IMR-90 (cell line): ENCODE measurements at regions not wholly inside any gene's neighbourhood (a gene's known extent, or its start where the extent isn't known, plus 50 kb on each side); places are given as distances from the start of the nearest gene placed in this dataset.

Experiments used
- ATAC-seq: fragments of 200-7000 bp; cut with Tn5 transposase; 2 replicates; pipeline ENCODE4 v1.9.1; 2020; ENCODE audit warnings: low read depth, mild to moderate bottlenecking, moderate library complexity
- BruUV-seq: library from RNA; stranded (reverse); fragments of 400-500 nt; replicated peaks from 2 replicates; lab custom pipeline; 2021; lab: Mats Ljungman, UMichigan
- CTCF ChIA-PET: fragments of 300-600 bp; formaldehyde crosslinking; extraction: SDS; loops from one replicate; lab custom pipeline; 2021; ENCODE audit warnings: antibody characterized with exemption; lab: Yijun Ruan, JAX
- POLR2A ChIA-PET: fragments of 300-600 bp; sonication (Branson Sonifier 250); formaldehyde crosslinking; loops from one replicate; lab custom pipeline; 2022; ENCODE audit warnings: antibody characterized with exemption; ENCODE audit not compliant: unreplicated experiment; lab: Charles Lee
- DNase-seq: peaks from one replicate; pipeline ENCODE4 v3.0.0; 2013
- H2AFZ ChIP-seq: replicated peaks from 2 replicates; pipeline ENCODE3; 2013; ENCODE audit warnings: low read length, mild to moderate bottlenecking; ENCODE audit not compliant: poor library complexity
- H2AK5ac ChIP-seq: 2 replicates; pipeline ENCODE4 v1.6.1; 2013; ENCODE audit warnings: low read depth, low read length, inconsistent platforms
- H2AK9ac ChIP-seq: replicated peaks from 2 replicates; pipeline ENCODE3; 2013; ENCODE audit warnings: mild to moderate bottlenecking, low read depth, low read length, moderate library complexity; ENCODE audit not compliant: poor library complexity
- H2BK120ac ChIP-seq: 2 replicates; pipeline ENCODE4 v1.6.1; 2013; ENCODE audit warnings: low read depth, low read length, inconsistent platforms
- H2BK15ac ChIP-seq: 3 replicates; pipeline ENCODE4 v1.6.1; 2013; ENCODE audit warnings: low read depth, low read length, inconsistent platforms
- H2BK20ac ChIP-seq: 2 replicates; pipeline ENCODE4 v1.6.1; 2013; ENCODE audit warnings: low read depth, mild to moderate bottlenecking, inconsistent platforms, low read length, moderate library complexity
- H2BK5ac ChIP-seq: 2 replicates; pipeline ENCODE4 v1.6.1; 2013; ENCODE audit warnings: mild to moderate bottlenecking, low read depth, low read length, inconsistent platforms; ENCODE audit not compliant: poor library complexity, severe bottlenecking
- H3K14ac ChIP-seq: replicated peaks from 2 replicates; pipeline ENCODE4 v1.6.1; 2013; ENCODE audit warnings: low read depth, low read length, inconsistent platforms
- H3K18ac ChIP-seq: 2 replicates; pipeline ENCODE4 v1.6.1; 2013; ENCODE audit warnings: low read depth, low read length, control low read depth
- H3K23ac ChIP-seq: 2 replicates; pipeline ENCODE4 v1.6.1; 2013; ENCODE audit warnings: low read depth, low read length, inconsistent platforms
- H3K27ac ChIP-seq: 2 replicates; pipeline ENCODE4 v1.5.1; 2013; ENCODE audit warnings: mild to moderate bottlenecking, control low read depth, low read length; ENCODE audit not compliant: insufficient read depth
- H3K27me3 ChIP-seq: 2 replicates; pipeline ENCODE4 v1.6.1; 2013; ENCODE audit warnings: low read length; ENCODE audit not compliant: control insufficient read depth, insufficient read depth
- H3K36me3 ChIP-seq: 2 replicates; pipeline ENCODE4 v1.6.1; 2013; ENCODE audit warnings: low read length, mixed read lengths; ENCODE audit not compliant: control insufficient read depth, insufficient read depth
- H3K4ac ChIP-seq: 2 replicates; pipeline ENCODE4 v1.6.1; 2013; ENCODE audit warnings: low read depth, low read length, inconsistent platforms
- H3K4me1 ChIP-seq: 2 replicates; pipeline ENCODE4 v1.6.1; 2013; ENCODE audit warnings: low read length, mixed read lengths; ENCODE audit not compliant: control insufficient read depth, insufficient read depth
- H3K4me2 ChIP-seq: 2 replicates; pipeline ENCODE4 v1.6.1; 2013; ENCODE audit warnings: low read depth, mild to moderate bottlenecking, control low read depth, low read length, moderate library complexity
- H3K4me3 ChIP-seq: 2 replicates; pipeline ENCODE4 v1.5.1; 2013; ENCODE audit warnings: low read depth, mild to moderate bottlenecking, control low read depth, low read length, moderate library complexity; ENCODE audit not compliant: insufficient read depth
- H3K56ac ChIP-seq: 2 replicates; pipeline ENCODE4 v1.6.1; 2013; ENCODE audit warnings: low read length, inconsistent platforms; ENCODE audit not compliant: insufficient read depth; ENCODE audit errors: extremely low read depth
- H3K79me1 ChIP-seq, 2 experiments: 2 replicates each; pipeline ENCODE4 v1.6.1; 2013; ENCODE audit warnings: low read length in 2 of 2, inconsistent platforms in 1 of 2, low read depth in 1 of 2
- H3K9ac ChIP-seq: 2 replicates; pipeline ENCODE4 v1.6.1; 2013; ENCODE audit warnings: low read depth, low read length, control low read depth
- H3K9me1 ChIP-seq: 2 replicates; pipeline ENCODE4 v1.6.1; 2013; ENCODE audit warnings: low read length, inconsistent platforms; ENCODE audit not compliant: insufficient read depth
- H3K9me3 ChIP-seq: 2 replicates; pipeline ENCODE4 v1.6.1; 2013; ENCODE audit warnings: low read length; ENCODE audit not compliant: control insufficient read depth, insufficient read depth
- H4K20me1 ChIP-seq: 2 replicates; pipeline ENCODE4 v1.6.1; 2013; ENCODE audit warnings: low read length, inconsistent platforms; ENCODE audit not compliant: insufficient read depth
- H4K5ac ChIP-seq: 2 replicates; pipeline ENCODE4 v1.6.1; 2013; ENCODE audit warnings: mild to moderate bottlenecking, low read depth, low read length, control low read depth
- H4K8ac ChIP-seq, 2 experiments: 2 replicates each; pipeline ENCODE4 v1.6.1; 2013; ENCODE audit warnings: low read depth in 2 of 2, low read length in 2 of 2, control low read depth in 1 of 2, inconsistent platforms in 1 of 2
- H4K91ac ChIP-seq: 2 replicates; pipeline ENCODE4 v1.6.1; 2013; ENCODE audit warnings: low read depth, low read length, inconsistent platforms; ENCODE audit not compliant: insufficient read depth
- CEBPB ChIP-seq: IDR thresholded peaks from 2 replicates; pipeline ENCODE4 v1.6.1; 2012; ENCODE audit warnings: low read depth, low read length, improper control_type of control experiment
- MAFK ChIP-seq: IDR thresholded peaks from 2 replicates; pipeline ENCODE4 v1.6.1; 2012; ENCODE audit warnings: low read depth, low read length, improper control_type of control experiment
- NFE2L2 ChIP-seq: fragments of 150-350 bp; IDR thresholded peaks from 2 replicates; pipeline ENCODE4 v1.6.1; 2016; ENCODE audit warnings: low read depth, mild to moderate bottlenecking, low read length
- RAD21 ChIP-seq: IDR thresholded peaks from 2 replicates; pipeline ENCODE4 v1.6.1; 2012; ENCODE audit warnings: low read length, improper control_type of control experiment
- WGBS, 2 experiments: methylation state at CpG; one replicate each; pipeline versions ENCODE4 v1.1.5 to v1.1.7; 2013; ENCODE audit warnings: missing lambda C conversion rate in 2 of 2; ENCODE audit not compliant: insufficient read length in 1 of 2; ENCODE audit errors: extremely low coverage in 2 of 2; 5-methylcytosine and 5-hydroxymethylcytosine counted together
- dilution Hi-C: fragments of 300-500 bp; cut with HindIII; formaldehyde crosslinking; loops from one replicate; pipeline ENCODE4 v1.14.3; 2018; ENCODE audit warnings: low sequenced_read_pairs; ENCODE audit not compliant: unreplicated experiment
- in situ Hi-C: fragments of 300-500 bp; cut with MboI; formaldehyde crosslinking; loops from 3 replicates; pipeline ENCODE4 v1.14.3; 2019; ENCODE audit warnings: low sequenced_read_pairs, inconsistent platforms, mixed read lengths
- intact Hi-C: fragments of 100-400 bp; cut with micrococcal nuclease; formaldehyde crosslinking; loops from 2 replicates; pipeline ENCODE4 v1.10.0; 2022
- TF ChIP-seq, protein P1 (sequence below): fragments of 150-350 bp; IDR thresholded peaks from 2 replicates; pipeline ENCODE4 v1.6.1; 2017; ENCODE audit warnings: mild to moderate bottlenecking, antibody characterized with exemption, low read length, low read depth

DNA sequence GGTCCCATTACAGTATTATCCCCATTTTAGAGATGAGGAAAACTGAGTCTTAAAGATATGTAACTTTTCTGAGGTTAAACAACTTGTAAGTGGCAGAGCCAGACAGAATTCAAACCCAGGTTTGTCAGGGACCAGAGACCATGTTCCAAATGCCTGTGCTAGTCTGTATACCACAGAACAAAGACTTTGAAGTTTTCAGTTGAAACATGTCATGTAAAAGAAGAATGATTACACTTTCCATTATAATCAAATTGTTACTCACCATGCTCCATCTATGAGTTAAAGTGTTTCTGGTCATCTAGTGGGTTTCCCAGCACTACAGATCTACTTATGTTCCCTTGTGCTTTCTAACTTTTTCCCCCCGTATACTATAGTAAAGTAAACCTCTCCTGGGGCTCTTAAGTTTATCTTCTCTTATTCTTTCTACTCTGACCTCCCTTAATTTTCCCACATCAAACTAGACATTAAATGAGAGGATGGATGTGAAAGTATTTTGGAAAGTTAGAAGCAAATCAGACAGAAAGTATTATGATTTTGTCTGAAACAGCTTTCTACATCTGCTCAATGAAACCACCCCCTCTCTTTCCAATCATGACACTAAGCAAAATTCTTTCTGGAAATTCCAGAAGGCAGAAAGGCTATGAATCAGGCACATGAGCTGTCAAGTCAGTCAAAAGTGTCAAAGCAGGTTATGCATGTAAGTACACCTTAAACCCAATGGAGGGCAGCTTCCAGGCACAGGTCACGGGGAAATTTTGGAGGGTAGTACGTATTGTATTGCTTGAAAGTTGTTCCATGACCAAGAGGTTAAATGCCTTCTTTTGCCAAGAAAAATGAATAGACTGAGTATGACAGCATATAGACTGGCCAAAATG lies 132.7 kb upstream of the MAP3K7 start:
- ChIA-PET CTCF (no interaction called here), POLR2A (no interaction called here)
- Histone ChIP-seq H4K20me1 (no peaks in the 10 kb centered on the region), H3K79me1 (no peaks in the 10 kb centered on the region), H3K9me1 (no peaks in the 10 kb centered on the region), H3K4me3 (no peak overlapping the region), H2BK120ac (no peak overlapping the region), H4K5ac (no peak overlapping the region), H3K4ac (no peak overlapping the region), H3K56ac (no peak overlapping the region), H4K8ac (no peak overlapping the region), H4K91ac (no peak overlapping the region), H3K4me2 (no peak overlapping the region), H3K9ac (no peak overlapping the region), H3K27ac (no peak overlapping the region), H3K4me1 (no peaks in the 10 kb centered on the region), H2AFZ (no peak overlapping the region), H3K23ac (no peak overlapping the region), H3K9me3 (no peaks in the 10 kb centered on the region), H3K14ac (no peak overlapping the region), H3K27me3 (no peaks in the 10 kb centered on the region), H2BK20ac (no peak overlapping the region), H3K36me3 (no peaks in the 10 kb centered on the region), H2BK15ac (no peak overlapping the region), H3K18ac (no peak overlapping the region), H2AK9ac (no peak overlapping the region), H2AK5ac (no peak overlapping the region), H2BK5ac (no peak overlapping the region)
- DNase-seq (no peak), ATAC-seq (no peak)
- in situ Hi-C loops: no loop called here
- dilution Hi-C loops: no loop called here
- TF ChIP-seq MAFK (no peak), CEBPB (no peak), RAD21 (no peak), NFE2L2 (no peak)
- TF ChIP-seq, protein P1, sequence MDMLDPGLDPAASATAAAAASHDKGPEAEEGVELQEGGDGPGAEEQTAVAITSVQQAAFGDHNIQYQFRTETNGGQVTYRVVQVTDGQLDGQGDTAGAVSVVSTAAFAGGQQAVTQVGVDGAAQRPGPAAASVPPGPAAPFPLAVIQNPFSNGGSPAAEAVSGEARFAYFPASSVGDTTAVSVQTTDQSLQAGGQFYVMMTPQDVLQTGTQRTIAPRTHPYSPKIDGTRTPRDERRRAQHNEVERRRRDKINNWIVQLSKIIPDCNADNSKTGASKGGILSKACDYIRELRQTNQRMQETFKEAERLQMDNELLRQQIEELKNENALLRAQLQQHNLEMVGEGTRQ: no peak
- BruUV-seq: no TSS peak
- intact Hi-C loops: no loop called here
- WGBS, 2 experiments: 60% methylated on average over 1 of the region's 3 CpGs; no CpG with 5 or more reads in 1 of the 2 experiments
